GM23338 (cell line): ENCODE measurements at regions not wholly inside any gene's neighbourhood (a gene's known extent, or its start where the extent isn't known, plus 50 kb on each side); places are given as distances from the start of the nearest gene placed in this dataset.

Experiments
- CTCF ChIP-seq, 2 experiments: fragments of 200-600 bp in 1 of 2; sonication (generic) in 1 of 2; conservative IDR thresholded peaks; 2 replicates each; pipeline versions ENCODE4 v1.5.1 to v1.6.1; 2016 to 2017; ENCODE audit warnings: antibody characterized with exemption in 2 of 2, low read depth in 2 of 2, mild to moderate bottlenecking in 2 of 2, moderate library complexity in 1 of 2
- REST ChIP-seq: IDR thresholded peaks from one replicate; pipeline ENCODE4 v1.6.1; 2018; ENCODE audit warnings: antibody characterized with exemption; ENCODE audit not compliant: unreplicated experiment

GRCh38 chr7:17437586-17437985 lies 139.1 kb downstream of the AHR start:
- TF ChIP-seq CTCF (conservative IDR thresholded peaks at IDR 0.05; ENCODE audit: low read depth in 2 of 2) (no peak), REST (no peak)
